Stimulated activated CD4-positive, alpha-beta T cell treated with anti-CD3 and anti-CD28 coated beads, Interleukin-2, amount 100 ng/mL, for 4 hours (primary cell): ENCODE measurements at regions not wholly inside any gene's neighbourhood (a gene's known extent, or its start where the extent isn't known, plus 50 kb on each side); places are given as distances from the start of the nearest gene placed in this dataset.

Source experiments
- DNase-seq: peaks from one replicate; pipeline ENCODE4 v3.0.0-alpha.2; 2020; ENCODE audit warnings: low read depth

- no peak for DNase-seq
Observed at GRCh38 chr16:87552072-87552718, 50.1 kb upstream of the JPH3 start.

GRCh38 chr16:87551487-87551886 is 50.8 kb upstream of the JPH3 start:
- no peak for DNase-seq

- peak; percentile 28 for DNase-seq
Observed at GRCh38 chr16:87550495-87550961, 51.8 kb upstream of the JPH3 start.

- no peak for DNase-seq
Observed at GRCh38 chr16:87549627-87550494, 52.4 kb upstream of the JPH3 start.

- no peak for DNase-seq
Observed at GRCh38 chr16:87548046-87548445, 54.3 kb upstream of the JPH3 start.

GRCh38 chr16:87543436-87544191 is 50.8 kb upstream of the ZCCHC14 start:
- no peak for DNase-seq

GRCh38 chr16:87542531-87543102 is 49.8 kb upstream of the ZCCHC14 start:
- no peak for DNase-seq
